ENCODE measurements at regions not wholly inside any gene's neighbourhood (a gene's known extent, or its start where the extent isn't known, plus 50 kb on each side); places are given as distances from the start of the nearest gene placed in this dataset.
"Not testable (repeated sequence)": the region's sequence is repeated elsewhere in the genome, so short reads cannot be mapped to it uniquely, and the experiment has no call there.

DNA sequence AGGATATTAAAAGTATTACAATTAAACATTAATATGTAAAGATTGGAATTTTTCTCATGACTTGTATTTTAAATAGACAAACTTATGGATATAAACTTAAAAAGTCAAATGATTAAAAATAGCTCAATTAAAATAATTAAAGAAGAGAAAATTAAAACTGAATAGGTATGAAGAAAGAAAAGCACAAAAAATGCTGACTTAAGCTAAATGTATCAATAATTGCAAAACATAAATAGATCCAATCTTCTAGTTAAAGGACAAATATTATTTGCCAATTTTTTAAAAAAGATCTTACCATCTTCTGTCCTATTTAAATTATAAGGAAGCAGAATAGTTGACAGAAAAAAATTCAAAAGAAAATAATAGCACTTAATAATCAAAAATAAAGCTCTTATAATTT is 646.3 kb upstream of the ANKRD30A start:
- DNase-seq = no peak

DNA sequence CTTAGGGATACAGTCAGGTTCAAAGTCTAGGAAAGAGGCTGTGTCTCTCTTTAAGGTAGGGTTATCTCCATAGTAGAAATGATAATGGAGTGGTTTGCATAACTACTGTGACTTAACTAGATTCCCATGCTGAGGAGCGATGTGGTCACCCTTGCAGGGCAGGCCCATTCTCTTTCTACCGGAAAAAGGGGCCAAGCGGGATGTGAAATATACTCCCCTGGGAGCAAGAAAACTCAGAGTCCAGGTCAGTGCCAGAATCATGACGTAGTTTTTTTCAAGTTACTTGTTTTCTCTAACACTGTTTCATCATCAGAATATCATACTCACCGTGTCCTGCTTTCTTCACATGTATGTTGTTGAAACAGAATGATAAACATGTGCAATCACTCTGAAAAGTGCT is 649.0 kb upstream of the ANKRD30A start:
- no peak for DNase-seq

DNA sequence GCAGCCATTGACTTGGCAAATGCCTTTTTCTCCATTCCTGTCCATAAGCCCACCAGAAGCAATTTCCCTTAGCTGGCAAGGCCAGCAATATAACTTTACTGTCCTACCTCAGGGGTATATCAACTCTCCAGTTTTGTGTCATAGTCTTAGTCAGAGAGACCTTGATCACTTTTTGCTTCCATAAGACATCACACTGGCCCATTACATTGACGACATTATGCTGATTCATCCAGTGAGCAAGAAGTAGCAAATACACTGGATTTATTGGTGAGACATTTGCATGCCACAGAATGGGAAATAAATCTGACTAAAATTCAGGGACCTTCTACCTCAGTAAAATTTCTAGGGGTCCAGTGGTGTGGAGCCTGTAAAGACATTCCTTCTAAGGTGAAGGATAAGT is 649.7 kb upstream of the ANKRD30A start:
- DNase-seq = no peak

DNA sequence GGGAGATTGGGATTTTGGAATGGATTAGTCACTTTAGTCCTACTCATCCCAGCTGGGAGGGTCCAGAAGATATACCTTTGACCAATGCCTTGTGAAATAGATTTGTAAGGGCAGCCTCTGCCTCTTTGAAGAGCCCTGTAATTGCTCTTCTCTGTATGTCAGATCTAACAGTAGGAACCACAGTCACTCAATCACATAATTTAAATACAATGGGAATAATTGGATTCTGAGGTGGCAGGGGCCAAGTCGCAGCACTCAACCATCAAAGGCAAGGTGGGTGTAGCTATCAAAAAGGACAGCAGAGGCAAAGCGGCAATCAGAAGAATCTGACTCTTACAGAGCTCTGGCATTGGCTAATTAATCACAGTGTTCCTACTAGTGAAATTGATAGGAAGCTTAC is 650.9 kb upstream of the ANKRD30A start:
- DNase-seq = no peak

DNA sequence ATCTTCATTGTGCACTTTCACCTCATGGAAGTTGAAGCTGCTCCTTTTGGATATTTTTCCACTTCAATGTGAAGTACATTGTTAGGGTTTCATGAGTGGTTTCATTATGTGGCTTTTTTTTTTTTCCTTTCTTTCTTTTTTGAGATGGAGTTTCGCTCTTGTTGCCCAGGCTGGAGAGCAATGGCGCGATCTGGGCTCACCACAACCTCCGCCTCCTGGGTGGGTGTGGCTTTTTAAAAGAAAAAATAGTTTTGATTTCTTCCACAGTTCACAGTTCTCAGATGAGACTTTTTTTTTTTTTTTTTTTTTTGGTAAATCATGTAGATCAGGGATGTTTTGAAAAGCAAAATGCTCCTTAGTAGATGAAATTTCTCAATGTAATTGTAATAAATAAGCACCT is 652.3 kb upstream of the ANKRD30A start:
- no peak for DNase-seq

DNA sequence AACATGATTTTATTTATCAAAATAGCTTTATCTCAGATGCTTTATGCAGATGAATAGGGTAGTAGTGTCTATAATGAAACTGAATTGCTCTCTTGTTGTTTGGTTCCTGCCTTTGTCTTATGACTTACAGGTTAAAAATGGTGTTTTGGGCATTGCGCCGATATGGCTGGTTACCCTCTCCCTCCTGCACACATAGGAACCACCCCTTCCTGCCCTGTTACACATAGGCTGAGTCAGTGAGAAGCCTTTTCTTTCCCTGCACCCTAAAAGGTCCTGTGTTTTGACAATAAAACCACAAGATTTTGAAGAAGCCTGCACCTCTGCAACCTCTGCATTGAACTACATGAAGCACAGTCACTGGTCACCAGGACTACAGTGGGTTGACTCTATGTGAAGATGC is 655.8 kb upstream of the ANKRD30A start:
- DNase-seq = no peak

DNA sequence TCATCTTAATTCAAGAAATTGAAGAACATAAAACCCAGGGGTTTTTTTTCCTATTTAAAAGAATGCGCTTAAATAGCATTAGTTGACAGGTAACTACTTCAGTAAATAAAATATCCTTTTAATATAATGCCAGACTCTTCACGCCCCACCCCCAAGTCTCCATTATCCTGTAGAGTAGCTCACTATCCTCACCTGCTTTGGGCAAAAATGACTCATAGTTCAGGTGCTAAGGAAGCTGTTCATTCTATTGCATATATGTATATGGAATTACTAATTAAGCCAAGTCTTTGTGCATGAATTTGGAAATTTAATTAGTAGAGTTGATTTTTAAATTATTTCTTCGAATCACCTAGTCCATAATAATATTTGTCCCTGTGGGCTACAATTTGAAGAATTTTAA is 656.8 kb upstream of the ANKRD30A start:
- DNase-seq = no peak

DNA sequence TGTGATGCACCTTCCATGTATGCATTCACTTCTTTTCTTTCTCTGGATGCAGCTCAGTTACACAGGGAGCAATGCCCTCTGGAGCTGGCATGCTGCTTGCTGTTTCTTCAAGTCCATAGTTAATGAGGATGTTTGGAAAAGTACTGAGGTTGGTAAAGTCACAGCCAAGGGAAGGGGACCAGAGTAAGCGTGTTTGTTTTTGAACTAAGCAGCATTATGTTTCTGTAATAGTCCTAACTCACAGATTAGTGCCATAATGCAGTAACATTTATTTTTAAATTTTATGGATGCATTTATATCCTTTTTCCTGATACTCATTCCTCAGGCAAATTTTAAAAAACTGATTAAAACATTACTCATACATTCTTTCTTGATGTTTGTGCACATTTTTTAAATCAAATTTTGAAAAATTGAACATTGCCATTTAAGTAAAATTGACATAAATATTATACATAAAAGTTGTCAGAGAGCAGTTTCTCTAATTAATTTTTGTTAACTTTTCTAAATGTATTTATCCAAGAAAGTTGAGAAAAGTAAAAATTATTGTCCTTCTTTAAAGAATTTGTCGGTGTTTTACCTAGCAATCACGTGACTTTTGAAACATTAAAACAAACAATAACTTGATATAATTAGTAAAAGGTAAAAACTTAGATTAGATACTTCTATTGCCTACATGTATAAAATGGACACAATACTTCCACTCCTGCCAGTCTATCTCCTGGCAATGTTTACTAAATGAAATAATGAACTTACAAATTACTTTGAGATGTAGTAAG is 659.6 kb upstream of the ANKRD30A start:
- no peak for DNase-seq

DNA sequence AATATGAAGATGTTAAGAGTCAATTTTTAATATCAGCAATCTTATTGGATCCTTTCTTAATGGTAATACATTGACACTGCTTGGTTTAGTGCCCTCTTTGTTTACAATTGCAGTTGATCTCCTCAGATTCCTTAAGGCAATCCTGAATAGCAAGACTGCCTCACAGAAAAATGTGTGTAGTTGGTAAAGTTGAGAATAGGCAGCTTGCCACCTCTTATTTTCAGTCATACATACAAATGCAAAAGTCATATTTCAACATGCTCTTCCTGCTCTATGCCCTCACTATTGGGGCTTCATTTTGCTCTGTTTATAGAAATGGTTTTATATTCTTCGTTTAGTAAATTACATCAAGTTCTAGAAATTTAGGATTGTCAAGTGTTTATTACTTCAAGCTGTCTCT is 661.1 kb upstream of the ANKRD30A start:
- no peak for DNase-seq

DNA sequence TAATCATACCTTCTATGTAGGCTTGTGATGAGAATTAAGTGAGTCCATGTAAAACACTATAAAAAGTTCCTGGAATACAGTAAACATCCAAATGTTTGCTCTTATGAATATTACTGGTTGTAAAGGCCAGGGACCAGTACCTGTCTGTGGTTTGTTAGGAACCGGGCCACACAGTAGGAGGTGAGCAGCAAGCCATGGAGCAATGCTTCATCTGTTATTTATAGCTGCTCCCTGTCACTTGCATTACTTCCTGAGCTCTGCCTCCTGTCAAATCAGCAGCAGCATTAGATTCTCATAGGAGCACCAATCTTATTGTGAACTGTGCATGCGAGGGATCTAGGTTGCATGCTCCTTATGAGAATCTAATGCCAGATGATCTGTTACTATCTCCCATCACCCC is 662.0 kb upstream of the ANKRD30A start:
- DNase-seq = no peak

DNA sequence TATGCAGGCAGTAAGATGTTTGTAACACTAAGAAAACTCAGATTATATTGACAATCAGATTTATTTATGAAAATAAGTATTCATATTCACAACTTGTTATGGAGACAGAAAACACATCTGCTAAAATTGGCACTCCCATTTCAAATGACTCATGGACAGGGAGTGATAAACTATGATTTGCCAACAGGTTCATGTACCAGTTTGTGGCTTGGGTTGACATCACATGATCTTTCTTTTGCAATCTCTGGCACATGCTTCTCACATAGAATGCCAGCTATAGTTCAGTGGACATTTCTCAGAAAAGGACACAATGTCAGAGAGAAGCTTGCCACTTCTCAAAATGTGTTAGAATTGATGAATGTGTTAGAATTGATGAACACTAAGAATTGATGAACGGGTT is 663.2 kb upstream of the ANKRD30A start:
- DNase-seq = no peak

DNA sequence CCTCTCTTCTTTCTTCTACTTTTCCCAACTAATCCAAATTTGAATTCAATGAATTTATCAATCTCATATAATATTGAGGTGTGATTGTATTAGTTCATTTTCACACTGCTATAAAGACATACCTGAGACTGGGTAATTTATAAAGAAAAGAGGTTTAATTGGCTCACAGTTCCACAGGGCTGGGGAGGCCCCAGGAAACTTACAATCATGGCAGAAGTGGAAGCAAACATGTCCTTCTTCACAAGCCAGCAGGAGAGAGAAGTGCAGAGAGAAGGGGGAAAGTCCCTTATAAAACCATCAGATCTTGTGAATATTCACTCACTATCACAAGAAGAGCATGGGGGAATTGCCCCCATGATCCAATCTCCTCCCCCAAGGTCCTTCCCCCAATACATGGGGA is 667.0 kb upstream of the ANKRD30A start:
- not testable (repeated sequence) for DNase-seq

DNA sequence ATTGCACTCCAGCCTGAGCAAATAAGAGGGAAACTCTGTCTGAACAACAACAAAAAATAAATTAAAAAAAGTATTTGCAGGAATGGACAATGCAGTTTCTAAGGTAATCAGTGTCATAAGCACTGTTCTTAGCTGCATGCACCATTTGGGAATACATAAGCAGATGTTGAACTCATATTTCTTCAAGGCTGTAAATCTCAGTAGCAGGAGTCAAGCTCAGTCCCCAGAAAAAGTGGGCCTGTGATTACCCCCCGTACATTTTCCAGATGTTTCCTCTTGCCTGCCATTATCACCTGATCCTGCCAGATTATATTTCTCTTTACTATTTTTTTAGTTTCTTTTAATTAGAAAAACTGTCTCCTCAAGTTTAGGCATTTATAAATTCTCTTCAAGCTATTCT is 667.6 kb upstream of the ANKRD30A start:
- no peak for DNase-seq

DNA sequence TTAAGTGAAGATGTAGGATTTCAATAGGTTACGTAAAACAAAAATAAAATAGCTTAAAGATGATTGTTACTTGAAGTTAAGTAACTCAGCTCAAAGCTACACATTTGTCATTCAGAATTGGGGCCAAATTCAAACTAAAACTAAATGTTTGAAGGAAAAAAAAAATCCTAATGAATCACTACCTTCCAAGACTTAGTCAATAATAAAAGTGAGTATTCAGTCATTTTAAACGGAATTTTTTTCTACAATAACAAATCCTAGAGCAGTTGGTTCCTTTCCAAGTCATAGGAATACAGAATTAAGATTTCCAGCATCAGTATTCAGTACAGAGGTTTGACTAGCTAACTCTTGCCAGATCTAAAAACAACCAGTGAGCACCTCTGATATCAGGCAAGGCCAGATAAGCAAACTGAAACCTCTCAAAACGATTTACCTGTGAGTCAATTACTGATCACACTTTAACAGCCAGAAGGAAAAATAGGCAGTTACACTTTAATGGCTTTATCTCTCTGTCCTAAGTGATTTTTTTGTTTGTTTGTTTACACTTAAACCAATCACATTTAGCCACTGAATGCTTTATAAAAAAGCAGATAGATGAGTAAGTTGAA is 669.8 kb upstream of the ANKRD30A start:
- no peak for DNase-seq

DNA sequence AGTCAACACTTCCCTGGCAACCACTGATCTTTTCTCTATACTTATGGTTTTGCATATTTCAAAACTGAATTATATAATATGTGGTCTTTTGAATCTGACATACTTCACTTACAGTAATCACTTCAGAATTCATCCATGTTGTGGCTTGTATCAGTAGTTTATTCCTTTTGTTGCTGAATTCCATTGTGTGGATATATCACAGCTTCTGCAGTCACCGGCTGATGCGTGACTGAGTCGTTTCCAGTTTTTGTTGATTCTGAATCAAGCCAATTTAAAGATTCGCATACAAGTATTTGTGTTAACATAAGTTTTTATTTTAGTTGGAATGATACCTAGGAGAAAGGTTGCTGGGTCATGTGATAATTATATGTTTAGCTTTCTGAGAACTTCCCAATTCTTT is 672.5 kb upstream of the ANKRD30A start:
- DNase-seq = no peak

DNA sequence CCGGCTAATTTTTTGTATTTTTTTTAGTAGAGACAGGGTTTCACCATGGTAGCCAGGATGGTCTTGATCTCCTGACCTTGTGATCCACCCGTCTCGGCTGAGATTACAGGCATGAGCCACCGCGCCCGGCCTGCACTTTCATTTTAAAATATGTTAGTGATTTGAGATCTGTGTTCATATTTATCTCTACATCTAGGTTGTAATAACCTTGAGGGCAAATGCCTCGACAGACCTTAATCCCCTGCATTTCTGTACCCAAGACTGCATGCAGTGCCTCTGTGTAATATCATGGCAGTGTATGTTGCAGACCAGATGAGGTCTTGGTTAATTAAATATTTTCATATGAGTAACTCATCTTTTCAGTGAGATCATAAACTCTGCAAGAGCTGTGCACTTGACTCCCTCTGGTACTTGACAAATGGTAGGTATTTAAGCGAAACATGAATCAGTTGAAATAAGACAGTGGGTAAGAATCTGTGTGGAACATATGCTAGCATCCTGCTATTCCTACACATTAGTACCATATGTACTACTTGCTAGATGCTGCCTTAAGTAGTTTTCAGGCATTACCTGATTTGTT is 673.9 kb upstream of the ANKRD30A start:
- no peak for DNase-seq

DNA sequence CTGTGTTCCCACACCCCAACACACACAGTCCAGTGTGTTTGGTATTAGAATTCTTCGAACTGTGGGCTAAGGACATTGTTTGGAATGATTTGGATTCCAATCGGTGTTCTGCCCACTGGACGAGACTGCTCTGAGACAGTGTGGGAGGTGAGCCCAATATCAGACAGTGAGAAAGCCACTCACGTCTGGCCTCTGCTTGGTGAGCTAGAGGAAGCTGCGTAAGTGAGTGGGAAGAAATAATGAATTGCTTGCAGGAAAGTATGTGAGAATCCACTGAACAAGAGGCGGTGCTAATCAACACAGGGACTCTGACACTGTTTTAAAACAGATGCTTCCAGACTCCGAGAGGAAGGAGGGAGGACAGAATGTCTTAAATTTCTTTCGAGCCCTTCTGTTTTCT is 675.0 kb upstream of the ANKRD30A start:
- no peak for DNase-seq

DNA sequence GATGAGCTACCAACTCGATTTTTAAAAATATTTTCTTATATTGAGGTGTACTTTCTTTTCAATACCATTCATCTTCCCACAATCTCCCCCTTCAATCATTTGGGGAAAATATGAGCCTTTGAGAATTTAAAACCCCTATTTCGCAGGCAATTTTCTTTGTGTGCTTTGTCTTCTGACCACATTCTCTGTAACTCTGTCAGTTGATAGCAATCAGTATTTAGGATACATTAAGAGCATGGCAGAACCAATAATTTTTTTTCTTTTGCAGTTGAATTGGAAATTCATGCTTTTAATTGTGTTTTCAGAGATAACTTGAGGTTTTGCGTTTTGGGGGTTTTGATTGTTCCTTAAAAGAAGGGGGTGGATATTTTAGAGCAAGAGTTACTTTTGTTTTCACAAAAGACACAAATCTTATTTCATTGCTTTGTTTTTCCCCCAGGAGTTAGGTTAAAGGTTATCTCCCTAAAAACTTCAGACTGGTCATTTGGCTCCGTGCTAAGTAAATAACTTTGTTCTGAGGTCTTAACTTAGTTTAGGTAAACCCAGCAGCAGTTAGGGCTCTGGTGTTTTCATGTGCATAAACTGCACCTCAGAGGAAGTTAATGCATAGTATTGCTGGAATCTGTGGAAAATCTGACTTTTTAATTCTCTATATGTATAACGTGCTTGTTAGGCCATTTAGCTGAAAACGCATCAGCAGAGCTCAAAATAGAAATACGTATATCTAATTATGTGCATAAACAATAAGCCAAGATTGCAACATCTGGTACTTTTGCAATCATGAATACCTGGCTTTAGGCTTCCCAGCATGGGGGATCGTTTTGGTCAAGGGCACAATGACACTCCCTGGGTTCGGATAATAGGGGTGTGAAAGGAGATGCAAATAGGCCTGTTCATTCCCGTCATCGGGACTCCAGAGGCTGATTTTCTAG is 676.4 kb upstream of the ANKRD30A start:
- no peak for DNase-seq

DNA sequence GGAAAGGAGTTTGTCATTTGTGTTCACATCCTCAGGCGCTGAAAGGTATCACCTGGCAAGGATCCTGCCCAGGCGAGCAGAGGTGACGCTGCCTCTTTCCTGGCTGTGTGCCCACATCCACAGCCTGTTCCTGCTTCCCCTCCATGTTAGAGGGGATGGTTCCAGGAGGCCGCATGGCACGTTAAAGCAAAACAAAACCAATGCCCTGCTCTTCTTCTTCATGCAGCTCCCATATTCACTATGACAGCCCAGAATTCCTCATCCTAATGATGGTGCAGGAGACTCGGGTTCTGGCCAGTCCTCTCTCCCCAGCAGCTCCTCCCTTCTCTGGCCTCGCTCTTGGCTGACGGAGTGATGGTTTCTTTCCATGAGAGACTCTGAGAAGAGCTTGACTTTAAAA is 678.5 kb upstream of the ANKRD30A start:
- no peak for DNase-seq

DNA sequence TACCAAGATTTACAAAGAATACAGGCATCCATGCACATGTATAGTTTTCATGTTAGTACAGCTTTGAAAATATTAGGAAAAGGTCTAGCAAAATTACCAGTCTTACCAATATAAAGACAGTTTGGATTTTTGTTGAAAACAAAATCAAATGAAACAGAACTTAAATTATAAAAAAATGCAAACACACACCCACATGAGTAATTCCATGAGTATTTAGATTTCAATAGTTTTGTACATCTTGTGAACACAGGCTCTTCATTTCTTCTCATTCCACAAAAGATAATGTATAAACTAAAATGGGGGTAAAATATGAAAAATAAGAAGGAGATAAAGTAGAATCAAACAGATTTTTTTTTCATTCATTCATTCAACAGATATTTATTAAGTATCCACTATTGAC is 682.2 kb upstream of the ANKRD30A start:
- DNase-seq = no peak

DNA sequence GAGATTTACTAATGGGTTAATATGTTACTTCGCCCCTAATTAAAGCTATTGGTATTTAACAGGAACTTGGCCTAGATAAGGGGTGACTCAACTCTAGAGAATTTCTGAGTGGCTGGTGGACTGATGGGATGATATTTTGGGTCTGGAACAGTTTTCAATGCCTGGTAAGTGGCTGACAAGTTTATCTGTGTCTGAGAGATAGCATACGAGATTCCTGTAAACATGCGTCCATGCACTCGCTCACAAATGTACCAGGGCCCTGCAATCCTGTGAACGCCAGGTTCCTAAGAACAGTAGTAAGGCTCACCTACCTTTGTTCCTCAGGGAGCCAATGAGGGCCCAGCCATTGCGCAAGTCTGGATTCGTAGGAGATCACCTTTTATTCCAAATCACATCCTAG is 683.8 kb upstream of the ANKRD30A start:
- DNase-seq = no peak

DNA sequence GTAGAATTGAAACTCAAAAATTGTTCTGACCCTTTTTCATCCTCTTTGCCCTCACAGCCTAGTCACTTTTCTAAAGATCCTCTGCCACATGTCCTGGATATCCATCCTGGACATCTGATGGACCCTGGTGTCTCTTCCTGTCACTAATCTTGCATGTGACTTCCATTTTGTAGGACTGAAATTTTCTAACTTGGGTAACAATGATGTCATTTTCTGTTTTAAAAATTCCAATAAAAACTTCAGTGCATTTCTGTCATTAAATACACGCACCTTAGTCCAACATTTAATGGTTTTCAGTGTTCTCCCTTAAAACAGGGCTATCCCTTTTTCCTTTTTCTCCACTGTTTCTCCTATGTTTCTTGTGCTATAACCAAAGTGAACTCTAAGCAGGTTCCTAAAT is 684.9 kb upstream of the ANKRD30A start:
- no peak for DNase-seq

DNA sequence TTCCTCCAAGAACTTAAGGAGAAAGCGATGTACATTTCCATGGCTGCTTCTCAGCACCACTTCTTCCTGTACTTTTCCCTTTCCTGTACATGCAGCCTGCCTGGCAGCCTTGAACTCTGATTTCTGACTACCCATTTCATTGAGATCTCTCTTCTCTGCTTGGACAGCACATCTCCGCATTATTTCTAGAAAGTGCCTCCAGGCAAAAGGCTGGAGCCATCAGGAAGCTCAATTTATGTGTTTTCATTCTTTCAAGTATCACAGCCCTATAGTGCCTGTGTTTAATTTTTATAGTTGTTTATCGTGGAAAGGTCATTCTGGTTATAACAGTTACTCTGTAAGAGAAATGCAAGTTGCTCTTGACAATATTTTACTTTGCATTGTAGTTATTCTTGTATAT is 688.0 kb upstream of the ANKRD30A start:
- DNase-seq = no peak

DNA sequence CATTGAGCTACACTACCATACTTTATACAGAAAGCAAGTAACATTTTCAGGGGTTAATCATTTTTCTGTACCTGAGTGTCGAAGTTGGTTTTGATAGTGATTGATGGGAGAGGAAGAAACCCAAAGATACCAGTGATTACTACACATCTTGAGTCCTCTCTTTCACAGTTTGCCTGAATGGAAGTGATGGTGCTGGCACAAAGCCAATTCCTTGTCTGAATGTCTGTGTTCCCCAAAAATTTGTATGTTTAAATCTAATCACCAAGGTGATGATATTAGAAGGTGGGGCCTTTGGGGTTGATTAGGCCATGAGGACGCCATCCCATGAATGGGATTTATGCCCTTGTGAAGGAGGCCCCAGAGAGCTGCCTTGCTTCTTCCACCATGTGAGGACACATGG is 696.9 kb upstream of the ANKRD30A start:
- DNase-seq = no peak
